ENCODE measurements at regions not wholly inside any gene's neighbourhood (a gene's known extent, or its start where the extent isn't known, plus 50 kb on each side); places are given as distances from the start of the nearest gene placed in this dataset.

DNA sequence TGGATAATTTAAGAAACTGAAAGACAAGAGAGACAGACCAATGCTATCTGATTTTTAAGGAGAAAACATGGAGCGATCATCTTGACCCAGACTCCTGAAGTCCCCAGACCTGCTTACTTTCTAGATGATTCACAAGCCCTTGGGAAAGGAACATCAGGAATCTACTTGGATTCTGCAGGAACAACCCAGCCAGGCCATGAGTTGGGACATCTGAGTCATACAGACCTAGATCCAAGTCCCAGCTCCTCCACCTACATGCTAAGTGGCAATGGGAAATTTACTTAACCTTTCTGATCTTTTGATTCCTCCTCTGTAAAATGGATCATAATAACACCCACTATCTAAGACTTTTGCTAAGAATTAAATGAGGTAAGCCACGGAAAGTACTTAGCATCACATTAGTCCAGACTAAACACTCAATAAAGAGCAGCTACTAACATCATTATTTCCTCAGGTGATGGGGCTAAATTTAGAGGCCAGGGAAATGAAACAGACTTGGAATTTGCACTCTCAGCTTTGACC lies 61.0 kb upstream of the MAFB start:
- peak; percentile 55 for DNase-seq (ENCODE audit: low read depth, low spot score)
- POLR2A ChIA-PET: no interaction called here
- no TSS peak for BruUV-seq (replicated peaks)

More for the DNA sequence above, 61.0 kb upstream of the MAFB start:
- H3K4me3 ChIP-seq (replicated peaks in 1 of 3; ENCODE audit: insufficient read depth in 1 of 3, low read depth in 1 of 3, low read length in 3 of 3): no peak overlapping the region
- H3K36me3 ChIP-seq (ENCODE audit: control insufficient read depth in 2 of 2, extremely low read depth in 1 of 2, insufficient read depth in 2 of 2, low read length in 2 of 2): no peaks in the 10 kb centered on the region
- peak; percentile 55 for FAIRE-seq
- peaks cover 8% of the 10 kb centered on the region for H3K4me1 ChIP-seq (ENCODE audit: control insufficient read depth, extremely low read depth, insufficient read depth, low read length)
- H3K9ac ChIP-seq (replicated peaks; ENCODE audit: extremely low read depth, insufficient read depth, low read length): no peak overlapping the region
- no peaks in the 10 kb centered on the region for H3K9me1 ChIP-seq (replicated peaks; ENCODE audit: control insufficient read depth, extremely low read depth, insufficient read depth, low read length)
- no peak overlapping the region for H3K4me2 ChIP-seq (ENCODE audit: insufficient read depth, low read length)
- H3K79me2 ChIP-seq (ENCODE audit: control insufficient read depth, insufficient read depth, low read length): no peaks in the 10 kb centered on the region
- H3K9me3 ChIP-seq (replicated peaks; ENCODE audit: control insufficient read depth, insufficient read depth, low read length): no peaks in the 10 kb centered on the region
- no peak overlapping the region for H2AFZ ChIP-seq (ENCODE audit: low read depth, low read length)
- no peaks in the 10 kb centered on the region for H4K20me1 ChIP-seq (replicated peaks; ENCODE audit: control insufficient read depth, extremely low read depth, insufficient read depth, low read length)
- H3K27me3 ChIP-seq (ENCODE audit: control insufficient read depth in 2 of 2, insufficient read depth in 2 of 2, low read length in 2 of 2): peaks cover 9 to 11% of the 10 kb centered on the region in 2 experiments
- CTCF ChIA-PET: interaction anchor here (0.8 to 7.7 kb wide), 3 partner anchors 10 to 213 kb away, joined by 3 to 47 read pairs (median 8); no protein-coding TSS in a partner anchor
- dilution Hi-C loops (cut with MboI; ENCODE audit: extremely low pct_ligation_motif_present, low sequenced_read_pairs): no loop called here
- TF ChIP-seq POLR2AphosphoS5 (IDR thresholded peaks at IDR 0.05; ENCODE audit: insufficient read depth, low read depth, low read length): no peak
- TF ChIP-seq, protein P1, sequence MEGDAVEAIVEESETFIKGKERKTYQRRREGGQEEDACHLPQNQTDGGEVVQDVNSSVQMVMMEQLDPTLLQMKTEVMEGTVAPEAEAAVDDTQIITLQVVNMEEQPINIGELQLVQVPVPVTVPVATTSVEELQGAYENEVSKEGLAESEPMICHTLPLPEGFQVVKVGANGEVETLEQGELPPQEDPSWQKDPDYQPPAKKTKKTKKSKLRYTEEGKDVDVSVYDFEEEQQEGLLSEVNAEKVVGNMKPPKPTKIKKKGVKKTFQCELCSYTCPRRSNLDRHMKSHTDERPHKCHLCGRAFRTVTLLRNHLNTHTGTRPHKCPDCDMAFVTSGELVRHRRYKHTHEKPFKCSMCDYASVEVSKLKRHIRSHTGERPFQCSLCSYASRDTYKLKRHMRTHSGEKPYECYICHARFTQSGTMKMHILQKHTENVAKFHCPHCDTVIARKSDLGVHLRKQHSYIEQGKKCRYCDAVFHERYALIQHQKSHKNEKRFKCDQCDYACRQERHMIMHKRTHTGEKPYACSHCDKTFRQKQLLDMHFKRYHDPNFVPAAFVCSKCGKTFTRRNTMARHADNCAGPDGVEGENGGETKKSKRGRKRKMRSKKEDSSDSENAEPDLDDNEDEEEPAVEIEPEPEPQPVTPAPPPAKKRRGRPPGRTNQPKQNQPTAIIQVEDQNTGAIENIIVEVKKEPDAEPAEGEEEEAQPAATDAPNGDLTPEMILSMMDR (IDR thresholded peaks at IDR 0.05; ENCODE audit: extremely low read depth in 1 of 2, insufficient read depth in 1 of 2, low read depth in 1 of 2, low read length in 2 of 2): no peak
- TF ChIP-seq EZH2 (IDR thresholded peaks at IDR 0.05; ENCODE audit: borderline replicate concordance, low read depth, low read length, severe bottlenecking): no peak
- TF ChIP-seq, protein P2, sequence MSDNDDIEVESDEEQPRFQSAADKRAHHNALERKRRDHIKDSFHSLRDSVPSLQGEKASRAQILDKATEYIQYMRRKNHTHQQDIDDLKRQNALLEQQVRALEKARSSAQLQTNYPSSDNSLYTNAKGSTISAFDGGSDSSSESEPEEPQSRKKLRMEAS (IDR thresholded peaks at IDR 0.05; ENCODE audit: insufficient read depth, insufficient read length): no peak
- no peak for TF ChIP-seq FOS (IDR thresholded peaks at IDR 0.05; ENCODE audit: borderline replicate concordance, insufficient read depth, low read length)
- no peak for TF ChIP-seq JUN (IDR thresholded peaks at IDR 0.05; ENCODE audit: borderline replicate concordance, insufficient read depth, insufficient read length, low read depth)
- TF ChIP-seq GATA2 (IDR thresholded peaks at IDR 0.05; ENCODE audit: insufficient read depth, insufficient read length, low read depth, low read length): no peak
- no peak for TF ChIP-seq POLR2A (IDR thresholded peaks at IDR 0.05; ENCODE audit: low read depth, low read length)
- no peak for TF ChIP-seq MYC (IDR thresholded peaks at IDR 0.05; ENCODE audit: low read depth, low read length)
- H3K27ac ChIP-seq (ENCODE audit: insufficient read depth, low read depth, low read length): no peak overlapping the region
- intact Hi-C loops (cut with micrococcal nuclease): loop anchor here (10.0 kb wide), 1 partner anchor 325 kb away; no protein-coding TSS in a partner anchor
